K562 (cell line): ENCODE measurements at regions not wholly inside any gene's neighbourhood (a gene's known extent, or its start where the extent isn't known, plus 50 kb on each side); places are given as distances from the start of the nearest gene placed in this dataset.

Source experiments
- ATAC-seq: fragments of 200-7000 bp; cut with Tn5 transposase; 3 replicates; pipeline ENCODE4 v1.9.1; 2020; ENCODE audit warnings: moderate library complexity
- BruUV-seq: library from RNA; stranded (reverse); fragments of 400-500 nt; replicated peaks from 2 replicates; lab custom pipeline; 2021; lab: Mats Ljungman, UMichigan
- CTCF ChIA-PET: fragments of 300-600 bp; formaldehyde crosslinking; extraction: SDS; loops from one replicate; lab custom pipeline; 2021; ENCODE audit warnings: low intra/inter-chr PET ratio; lab: Yijun Ruan, JAX
- POLR2A ChIA-PET: fragments of 300-600, 350-650 bp; sonication (Branson Sonifier 250); formaldehyde crosslinking; extraction: SDS; loops from one replicate; lab custom pipeline; 2021; ENCODE audit warnings: antibody characterized with exemption, inconsistent platforms; lab: Yijun Ruan, JAX
- DNase-seq, 4 experiments: peaks; one replicate each; pipeline versions ENCODE4 v3.0.0 to v3.0.0-alpha.2; 2011 to 2018; ENCODE audit warnings: low spot score in 3 of 4, mixed read lengths in 3 of 4; ENCODE audit errors: extremely low read depth in 1 of 4
- FAIRE-seq: peaks from 2 replicates; lab custom pipeline; 2011; peaks lifted over from hg19 to GRCh38; lab: Jason Lieb, UNC
- H2AFZ ChIP-seq: 2 replicates; pipeline ENCODE4 v1.6.0; 2011; ENCODE audit warnings: low read depth, low read length, control low read depth, inconsistent platforms
- H3K27ac ChIP-seq: fragments of 200-600 bp; 3 replicates; pipeline ENCODE4 v1.8.0; 2011; ENCODE audit warnings: low read depth, mild to moderate bottlenecking, control low read depth, inconsistent platforms, low read length, moderate library complexity, mixed read lengths; ENCODE audit errors: extremely low read depth
- H3K27me3 ChIP-seq, 2 experiments: fragments of 300-600 bp in 1 of 2; 2 replicates in 1 of 2; 3 replicates in 1 of 2; pipeline versions ENCODE4 v1.6.0 to v1.8.0; 2011; ENCODE audit warnings: inconsistent platforms in 2 of 2, low read length in 2 of 2, mild to moderate bottlenecking in 1 of 2, mixed read lengths in 1 of 2, moderate library complexity in 1 of 2; ENCODE audit not compliant: control insufficient read depth in 2 of 2, insufficient read depth in 2 of 2
- H3K36me3 ChIP-seq: fragments of 300-600 bp; 3 replicates; pipeline ENCODE4 v1.8.0; 2011; ENCODE audit warnings: mild to moderate bottlenecking, low read length, inconsistent platforms; ENCODE audit not compliant: control insufficient read depth, insufficient read depth
- H3K4me1 ChIP-seq, 2 experiments: fragments of 200-600 bp in 1 of 2; replicated peaks in 1 of 2; 2 replicates in 1 of 2; 3 replicates in 1 of 2; pipeline versions ENCODE4 v1.5.1 to v1.8.0; 2011; ENCODE audit warnings: inconsistent platforms in 2 of 2, low read length in 2 of 2, mild to moderate bottlenecking in 1 of 2, mixed read lengths in 1 of 2, moderate library complexity in 1 of 2; ENCODE audit not compliant: control insufficient read depth in 2 of 2, insufficient read depth in 2 of 2
- H3K4me2 ChIP-seq: 2 replicates; pipeline ENCODE4 v1.6.1; 2011; ENCODE audit warnings: low read length, control low read depth, inconsistent platforms, mixed read lengths; ENCODE audit not compliant: insufficient read depth
- H3K4me3 ChIP-seq: fragments of 200-600 bp; sonication (generic), shearing (Covaris generic); 2 replicates; pipeline ENCODE4 v1.5.1; 2016; ENCODE audit warnings: control low read depth, inconsistent platforms
- H3K79me2 ChIP-seq: fragments of 200-600 bp; 3 replicates; pipeline ENCODE4 v1.8.0; 2011; ENCODE audit warnings: low read length, inconsistent platforms; ENCODE audit not compliant: control insufficient read depth, insufficient read depth
- H3K9ac ChIP-seq, 2 experiments: 2 replicates each; pipeline versions ENCODE4 v1.6.0 to v1.6.1; 2011; ENCODE audit warnings: low read depth in 2 of 2, low read length in 2 of 2, control low read depth in 1 of 2, inconsistent platforms in 1 of 2, mild to moderate bottlenecking in 1 of 2, mixed read lengths in 1 of 2; ENCODE audit not compliant: insufficient read depth in 1 of 2
- H3K9me1 ChIP-seq: one replicate; pipeline ENCODE4 v1.6.0; 2011; ENCODE audit warnings: inconsistent platforms, mild to moderate bottlenecking, low read length, moderate library complexity; ENCODE audit not compliant: control insufficient read depth, insufficient read depth
- H3K9me3 ChIP-seq: replicated peaks from 2 replicates; pipeline ENCODE4 v1.5.1; 2011; ENCODE audit warnings: low read depth, low read length, inconsistent platforms; ENCODE audit not compliant: control insufficient read depth, insufficient read depth
- H4K20me1 ChIP-seq: replicated peaks from 2 replicates; pipeline ENCODE4 v1.6.1; 2011; ENCODE audit warnings: low read length, inconsistent platforms, mixed read lengths; ENCODE audit not compliant: control insufficient read depth, insufficient read depth
- ILK ChIP-seq: fragments of 450-650 bp; IDR thresholded peaks from 2 replicates; pipeline ENCODE4 v1.6.1; 2016; ENCODE audit warnings: missing genetic modification characterization, low read depth, mild to moderate bottlenecking, missing compliant biosample characterization, moderate library complexity, borderline replicate concordance
- KLF6 ChIP-seq: fragments of 250-450 bp; sonication (Bioruptor Pico); IDR thresholded peaks from 2 replicates; pipeline ENCODE4 v1.4.0; 2020; ENCODE audit warnings: mild to moderate bottlenecking, moderate library complexity, borderline replicate concordance
- TCF7 ChIP-seq: sonication (generic); IDR thresholded peaks from 2 replicates; pipeline ENCODE4 v1.6.1; 2016; ENCODE audit warnings: antibody characterized with exemption, borderline replicate concordance
- ZNF197 ChIP-seq: fragments of 200-800 bp; sonication (Bioruptor generic); IDR thresholded peaks from 2 replicates; pipeline ENCODE4 v1.6.1; 2016; ENCODE audit warnings: low read depth, missing genetic modification characterization, missing compliant biosample characterization
- ZNF23 ChIP-seq: fragments of 250-450 bp; sonication (Bioruptor Pico); IDR thresholded peaks from 2 replicates; pipeline ENCODE4 v1.4.0; 2020; ENCODE audit warnings: mild to moderate bottlenecking
- ZNF561 ChIP-seq: fragments of 450-650 bp; formaldehyde crosslinking; conservative IDR thresholded peaks from 2 replicates; pipeline ENCODE4 v1.4.0; 2020; ENCODE audit warnings: mild to moderate bottlenecking, moderate library complexity
- WGBS: fragments of 100-300 bp; shearing (Covaris generic); methylation state at CpG from one replicate; pipeline ENCODE4 v1.1.6; 2016; ENCODE audit warnings: low coverage, mixed read lengths; ENCODE audit not compliant: insufficient coverage; ENCODE audit errors: missing lambda C conversion rate; 5-methylcytosine and 5-hydroxymethylcytosine counted together
- in situ Hi-C: fragments of 300-500 bp; cut with MboI; formaldehyde crosslinking; loops from 4 replicates; pipeline ENCODE4 v1.15.0; 2018; ENCODE audit warnings: inconsistent platforms, mixed read lengths
- intact Hi-C: fragments of 100-400 bp; cut with micrococcal nuclease; formaldehyde crosslinking; loops from 2 replicates; pipeline ENCODE4 v1.14.2; 2022
- TF ChIP-seq, protein P1 (sequence below): fragments of 250-450 bp; sonication (Bioruptor Pico); IDR thresholded peaks from 2 replicates; pipeline ENCODE4 v1.9.0; 2021; ENCODE audit warnings: mild to moderate bottlenecking, inconsistent platforms
- TF ChIP-seq, protein P2 (sequence below): sonication (generic); formaldehyde crosslinking; IDR thresholded peaks from 2 replicates; pipeline ENCODE4 v1.8.0; 2022; ENCODE audit warnings: mild to moderate bottlenecking, missing genetic modification reagents, borderline replicate concordance
- TF ChIP-seq, protein P3 (sequence below): sonication (generic); IDR thresholded peaks from 2 replicates; pipeline ENCODE4 v1.6.1; 2016
- TF ChIP-seq, protein P4 (sequence below): fragments of 250-450 bp; sonication (Bioruptor Pico); IDR thresholded peaks from 2 replicates; pipeline ENCODE4 v1.5.0; 2021; ENCODE audit warnings: mild to moderate bottlenecking, moderate library complexity
- TF ChIP-seq, protein P5 (sequence below): fragments of 250-450 bp; sonication (Bioruptor Pico); IDR thresholded peaks from 2 replicates; pipeline ENCODE4 v1.8.0; 2022; ENCODE audit warnings: inconsistent platforms

DNA sequence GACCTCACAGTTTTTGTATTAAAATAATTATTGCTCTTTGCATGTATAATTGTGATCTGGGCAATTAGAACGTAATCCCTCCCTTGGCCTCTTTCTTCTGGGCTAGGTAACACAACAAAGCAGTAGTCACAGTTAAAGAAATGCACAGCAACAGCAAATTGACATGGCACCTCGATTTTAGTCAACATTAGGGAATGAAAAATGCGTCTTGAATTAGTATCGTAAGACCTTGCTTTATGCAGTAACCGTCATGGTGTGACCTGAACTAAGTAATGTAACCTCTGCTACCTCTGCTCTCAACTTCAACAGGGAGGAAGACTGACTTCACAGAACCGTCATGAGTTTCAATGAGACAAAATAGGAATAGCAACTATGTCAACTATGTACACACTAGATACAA is 265.4 kb upstream of the MAF start:
- Histone ChIP-seq H3K27me3 (no peaks in the 10 kb centered on the region), H3K9me3 (peaks cover 19% of the 10 kb centered on the region), H3K27ac (no peak overlapping the region), H3K36me3 (peaks cover 6% of the 10 kb centered on the region; the same call in 2 of the 3 replicates), H3K79me2 (no peaks in the 10 kb centered on the region), H2AFZ (peak overlapping the region; percentile 36; the same call in 1 of the 2 replicates), H3K9me1 (no peaks in the 10 kb centered on the region), H3K4me2 (no peak overlapping the region), H3K9ac (no peak overlapping the region), H4K20me1 (no peaks in the 10 kb centered on the region), H3K4me3 (no peak overlapping the region), H3K4me1 (peaks cover 14 to 78% of the 10 kb centered on the region in 2 experiments)
- CTCF ChIA-PET: no interaction called here
- BruUV-seq: no TSS peak
- in situ Hi-C loops: no loop called here
- no peak for ATAC-seq
- 73% methylated on average over 6 of the region's 6 CpGs for WGBS
- POLR2A ChIA-PET: no interaction called here
- intact Hi-C loops: loop anchor here (5.0 kb wide), 1 partner anchor 106 kb away; no protein-coding TSS in a partner anchor
- no peak for DNase-seq
- no peak for FAIRE-seq
- TF ChIP-seq, protein P1, sequence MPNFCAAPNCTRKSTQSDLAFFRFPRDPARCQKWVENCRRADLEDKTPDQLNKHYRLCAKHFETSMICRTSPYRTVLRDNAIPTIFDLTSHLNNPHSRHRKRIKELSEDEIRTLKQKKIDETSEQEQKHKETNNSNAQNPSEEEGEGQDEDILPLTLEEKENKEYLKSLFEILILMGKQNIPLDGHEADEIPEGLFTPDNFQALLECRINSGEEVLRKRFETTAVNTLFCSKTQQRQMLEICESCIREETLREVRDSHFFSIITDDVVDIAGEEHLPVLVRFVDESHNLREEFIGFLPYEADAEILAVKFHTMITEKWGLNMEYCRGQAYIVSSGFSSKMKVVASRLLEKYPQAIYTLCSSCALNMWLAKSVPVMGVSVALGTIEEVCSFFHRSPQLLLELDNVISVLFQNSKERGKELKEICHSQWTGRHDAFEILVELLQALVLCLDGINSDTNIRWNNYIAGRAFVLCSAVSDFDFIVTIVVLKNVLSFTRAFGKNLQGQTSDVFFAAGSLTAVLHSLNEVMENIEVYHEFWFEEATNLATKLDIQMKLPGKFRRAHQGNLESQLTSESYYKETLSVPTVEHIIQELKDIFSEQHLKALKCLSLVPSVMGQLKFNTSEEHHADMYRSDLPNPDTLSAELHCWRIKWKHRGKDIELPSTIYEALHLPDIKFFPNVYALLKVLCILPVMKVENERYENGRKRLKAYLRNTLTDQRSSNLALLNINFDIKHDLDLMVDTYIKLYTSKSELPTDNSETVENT (CRISPR knock-in tag): no peak
- TF ChIP-seq, protein P2, sequence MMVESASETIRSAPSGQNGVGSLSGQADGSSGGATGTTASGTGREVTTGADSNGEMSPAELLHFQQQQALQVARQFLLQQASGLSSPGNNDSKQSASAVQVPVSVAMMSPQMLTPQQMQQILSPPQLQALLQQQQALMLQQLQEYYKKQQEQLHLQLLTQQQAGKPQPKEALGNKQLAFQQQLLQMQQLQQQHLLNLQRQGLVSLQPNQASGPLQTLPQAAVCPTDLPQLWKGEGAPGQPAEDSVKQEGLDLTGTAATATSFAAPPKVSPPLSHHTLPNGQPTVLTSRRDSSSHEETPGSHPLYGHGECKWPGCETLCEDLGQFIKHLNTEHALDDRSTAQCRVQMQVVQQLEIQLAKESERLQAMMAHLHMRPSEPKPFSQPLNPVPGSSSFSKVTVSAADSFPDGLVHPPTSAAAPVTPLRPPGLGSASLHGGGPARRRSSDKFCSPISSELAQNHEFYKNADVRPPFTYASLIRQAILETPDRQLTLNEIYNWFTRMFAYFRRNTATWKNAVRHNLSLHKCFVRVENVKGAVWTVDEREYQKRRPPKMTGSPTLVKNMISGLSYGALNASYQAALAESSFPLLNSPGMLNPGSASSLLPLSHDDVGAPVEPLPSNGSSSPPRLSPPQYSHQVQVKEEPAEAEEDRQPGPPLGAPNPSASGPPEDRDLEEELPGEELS: no peak
- TF ChIP-seq, protein P3, sequence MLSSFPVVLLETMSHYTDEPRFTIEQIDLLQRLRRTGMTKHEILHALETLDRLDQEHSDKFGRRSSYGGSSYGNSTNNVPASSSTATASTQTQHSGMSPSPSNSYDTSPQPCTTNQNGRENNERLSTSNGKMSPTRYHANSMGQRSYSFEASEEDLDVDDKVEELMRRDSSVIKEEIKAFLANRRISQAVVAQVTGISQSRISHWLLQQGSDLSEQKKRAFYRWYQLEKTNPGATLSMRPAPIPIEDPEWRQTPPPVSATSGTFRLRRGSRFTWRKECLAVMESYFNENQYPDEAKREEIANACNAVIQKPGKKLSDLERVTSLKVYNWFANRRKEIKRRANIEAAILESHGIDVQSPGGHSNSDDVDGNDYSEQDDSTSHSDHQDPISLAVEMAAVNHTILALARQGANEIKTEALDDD: no peak
- TF ChIP-seq, protein P4, sequence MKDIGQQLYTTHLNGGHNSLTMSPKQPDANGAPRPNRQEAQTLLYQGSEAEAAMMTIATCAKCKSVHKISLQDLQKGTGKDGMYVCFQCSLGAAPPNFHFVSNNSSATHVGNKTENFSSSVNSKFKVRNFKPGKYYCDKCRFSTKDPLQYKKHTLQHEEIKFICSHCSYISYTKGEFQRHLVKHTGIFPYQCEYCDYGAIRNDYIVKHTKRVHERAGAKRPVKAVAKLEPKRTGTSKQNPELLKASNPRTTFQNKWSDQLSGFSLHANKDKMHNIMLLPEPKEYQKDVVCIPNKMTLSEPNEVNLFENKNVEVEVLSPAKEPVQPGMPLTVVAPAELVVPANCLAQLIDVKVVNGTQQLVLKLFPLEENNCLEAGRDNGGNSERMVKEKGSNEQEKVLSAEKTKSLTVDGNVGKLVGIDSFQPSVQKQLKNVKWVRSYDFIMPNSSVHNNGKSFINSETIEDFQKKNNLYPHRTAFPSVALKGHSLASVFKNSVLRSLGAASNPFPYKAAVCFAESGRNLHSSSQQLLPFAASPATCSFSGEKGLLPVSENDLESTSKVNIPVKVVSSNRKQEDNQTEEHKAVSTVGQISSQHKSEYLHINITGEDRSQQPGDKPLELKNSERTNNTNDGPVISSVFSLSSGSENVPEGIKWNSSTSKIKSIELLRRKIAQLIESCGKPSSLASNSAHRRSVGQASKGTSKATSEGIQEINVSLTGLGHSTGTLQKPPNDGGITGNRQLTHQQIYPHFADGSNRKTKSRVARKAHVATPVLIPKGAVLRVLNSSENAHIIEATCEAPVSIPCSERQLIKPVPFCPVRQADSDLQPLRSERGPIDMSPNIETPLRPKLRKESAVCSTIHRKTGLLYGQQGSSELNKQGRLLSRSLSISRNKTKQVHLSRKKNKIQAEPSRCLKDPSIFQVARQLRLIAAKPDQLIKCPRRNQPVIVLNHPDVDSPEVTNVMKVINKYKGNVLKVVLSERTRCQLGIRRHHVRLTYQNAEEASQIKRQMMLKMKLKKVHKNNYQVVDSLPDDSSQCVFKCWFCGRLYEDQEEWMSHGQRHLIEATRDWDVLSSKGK (CRISPR knock-in tag): 0 out of 2 replicates have a peak, but pooled peaks have one; percentile 47
- TF ChIP-seq ILK (tag) (0 out of 2 replicates have a peak, but pooled peaks have one; percentile 8), ZNF23 (no peak), ZNF561 (no peak), TCF7 (no peak), KLF6 (peak; percentile 63; the same call in 1 of the 2 replicates), ZNF197 (peak; percentile 14; the same call in 1 of the 2 replicates)
- TF ChIP-seq, protein P5, sequence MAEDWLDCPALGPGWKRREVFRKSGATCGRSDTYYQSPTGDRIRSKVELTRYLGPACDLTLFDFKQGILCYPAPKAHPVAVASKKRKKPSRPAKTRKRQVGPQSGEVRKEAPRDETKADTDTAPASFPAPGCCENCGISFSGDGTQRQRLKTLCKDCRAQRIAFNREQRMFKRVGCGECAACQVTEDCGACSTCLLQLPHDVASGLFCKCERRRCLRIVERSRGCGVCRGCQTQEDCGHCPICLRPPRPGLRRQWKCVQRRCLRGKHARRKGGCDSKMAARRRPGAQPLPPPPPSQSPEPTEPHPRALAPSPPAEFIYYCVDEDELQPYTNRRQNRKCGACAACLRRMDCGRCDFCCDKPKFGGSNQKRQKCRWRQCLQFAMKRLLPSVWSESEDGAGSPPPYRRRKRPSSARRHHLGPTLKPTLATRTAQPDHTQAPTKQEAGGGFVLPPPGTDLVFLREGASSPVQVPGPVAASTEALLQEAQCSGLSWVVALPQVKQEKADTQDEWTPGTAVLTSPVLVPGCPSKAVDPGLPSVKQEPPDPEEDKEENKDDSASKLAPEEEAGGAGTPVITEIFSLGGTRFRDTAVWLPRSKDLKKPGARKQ (CRISPR knock-in tag): 0 out of 2 replicates have a peak, but pooled peaks have one; percentile 25
